ENCODE measurements at regions not wholly inside any gene's neighbourhood (a gene's known extent, or its start where the extent isn't known, plus 50 kb on each side); places are given as distances from the start of the nearest gene placed in this dataset.

DNA sequence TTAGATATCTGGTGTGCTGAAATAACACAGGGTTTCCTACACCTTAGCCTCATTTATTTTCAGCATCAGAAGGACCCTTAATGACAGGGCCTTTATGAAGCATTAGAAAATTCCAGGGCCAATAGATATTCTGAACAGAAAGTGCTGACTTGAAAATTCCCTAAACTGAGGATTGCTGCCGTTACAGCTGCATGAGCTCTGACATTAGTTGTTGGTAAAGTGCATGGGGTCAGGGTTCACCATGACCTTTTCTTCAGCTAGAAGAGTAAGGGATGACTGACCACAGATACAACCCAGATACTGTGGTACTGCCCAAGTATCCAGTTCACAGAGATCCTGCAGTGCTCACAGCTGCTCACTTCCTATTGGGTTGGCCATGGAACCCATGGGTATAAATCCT, 181.7 kb upstream of the SLC25A13 start:
- peaks cover 3 to 11% of the 10 kb centered on the region in 2 experiments; a peak in 3 of 4 replicates for H3K4me1 Mint-ChIP-seq
- Histone ChIP-seq H4K91ac (ENCODE audit: insufficient read length, low read depth, low read length) (no peak overlapping the region), H3K4ac (ENCODE audit: low read depth, low read length) (no peak overlapping the region), H3K4me1 (ENCODE audit: insufficient read depth, low read length) (peaks cover 2% of the 10 kb centered on the region; the same call in 1 of the 2 replicates), H3T11ph (ENCODE audit: low read length) (no peak overlapping the region), H3K9ac (ENCODE audit: extremely low read depth, insufficient read length, low read length) (no peak overlapping the region), H2BK120ac (ENCODE audit: low read depth, low read length, poor library complexity, severe bottlenecking) (no peak overlapping the region), H2BK15ac (ENCODE audit: low read depth, low read length) (no peak overlapping the region), H3K27ac (ENCODE audit: insufficient read length, low read depth, low read length) (no peak overlapping the region), H2BK20ac (ENCODE audit: low read depth, low read length, poor library complexity, severe bottlenecking) (no peak overlapping the region), H2AK5ac (ENCODE audit: insufficient read length, low read length) (no peak overlapping the region), H3K23me2 (ENCODE audit: insufficient read length, low read depth, low read length, poor library complexity, severe bottlenecking) (no peaks in the 10 kb centered on the region), H3K23ac (ENCODE audit: insufficient read length, low read depth, low read length) (no peak overlapping the region), H3K4me2 (ENCODE audit: insufficient read depth, insufficient read length, low read length) (no peak overlapping the region), H4K8ac (replicated peaks; ENCODE audit: insufficient read length, low read depth, low read length) (no peak overlapping the region), H3K27me3 (ENCODE audit: insufficient read depth, low read length) (no peaks in the 10 kb centered on the region), H3K18ac (ENCODE audit: insufficient read length, low read depth, low read length) (no peak overlapping the region), H2AFZ (ENCODE audit: low read length) (no peak overlapping the region), H2BK5ac (ENCODE audit: insufficient read length, low read length) (no peak overlapping the region), H3K9me3 (ENCODE audit: control insufficient read depth, low read depth, low read length) (no peaks in the 10 kb centered on the region), H3K79me1 (ENCODE audit: insufficient read depth, low read depth, low read length, poor library complexity, severe bottlenecking) (no peaks in the 10 kb centered on the region), H3K14ac (ENCODE audit: insufficient read depth, low read length) (no peak overlapping the region), H2BK12ac (ENCODE audit: insufficient read length, low read depth, low read length) (no peak overlapping the region), H4K20me1 (ENCODE audit: control insufficient read depth, insufficient read depth, insufficient read length) (no peaks in the 10 kb centered on the region), H4K5ac (ENCODE audit: insufficient read length, low read depth, low read length) (no peak overlapping the region), H3K56ac (ENCODE audit: insufficient read length, low read depth, low read length) (no peak overlapping the region), H3K79me2 (ENCODE audit: insufficient read depth, low read length) (no peaks in the 10 kb centered on the region)
- no peak for DNase-seq
- no peaks in the 10 kb centered on the region for H3K27me3 Mint-ChIP-seq (ENCODE audit: low read depth)
- no peaks in the 10 kb centered on the region for H3K36me3 Mint-ChIP-seq (ENCODE audit: insufficient read depth in 1 of 3, low read depth in 3 of 3)
- no CpG with 5 or more reads among the region's 1 CpG for WGBS (ENCODE audit: extremely low coverage, insufficient read length, low lambda C conversion rate)
- H3K27ac Mint-ChIP-seq = no peak overlapping the region
- no peak overlapping the region for H3K4me3 Mint-ChIP-seq
- TF ChIP-seq, protein P1, sequence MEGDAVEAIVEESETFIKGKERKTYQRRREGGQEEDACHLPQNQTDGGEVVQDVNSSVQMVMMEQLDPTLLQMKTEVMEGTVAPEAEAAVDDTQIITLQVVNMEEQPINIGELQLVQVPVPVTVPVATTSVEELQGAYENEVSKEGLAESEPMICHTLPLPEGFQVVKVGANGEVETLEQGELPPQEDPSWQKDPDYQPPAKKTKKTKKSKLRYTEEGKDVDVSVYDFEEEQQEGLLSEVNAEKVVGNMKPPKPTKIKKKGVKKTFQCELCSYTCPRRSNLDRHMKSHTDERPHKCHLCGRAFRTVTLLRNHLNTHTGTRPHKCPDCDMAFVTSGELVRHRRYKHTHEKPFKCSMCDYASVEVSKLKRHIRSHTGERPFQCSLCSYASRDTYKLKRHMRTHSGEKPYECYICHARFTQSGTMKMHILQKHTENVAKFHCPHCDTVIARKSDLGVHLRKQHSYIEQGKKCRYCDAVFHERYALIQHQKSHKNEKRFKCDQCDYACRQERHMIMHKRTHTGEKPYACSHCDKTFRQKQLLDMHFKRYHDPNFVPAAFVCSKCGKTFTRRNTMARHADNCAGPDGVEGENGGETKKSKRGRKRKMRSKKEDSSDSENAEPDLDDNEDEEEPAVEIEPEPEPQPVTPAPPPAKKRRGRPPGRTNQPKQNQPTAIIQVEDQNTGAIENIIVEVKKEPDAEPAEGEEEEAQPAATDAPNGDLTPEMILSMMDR (conservative IDR thresholded peaks at IDR 0.05) = no peak
- no peaks in the 10 kb centered on the region for H3K9me3 Mint-ChIP-seq
